Lung (tissue), 11 donors: ENCODE measurements at regions not wholly inside any gene's neighbourhood (a gene's known extent, or its start where the extent isn't known, plus 50 kb on each side); places are given as distances from the start of the nearest gene placed in this dataset.

Source experiments
- ATAC-seq: fragments of 200-7000 bp; cut with Tn5 transposase; one replicate; pipeline ENCODE4 v1.9.1; 2020; ENCODE audit warnings: moderate number of reproducible peaks; ENCODE audit not compliant: insufficient read depth, low FRiP score
- DNase-seq, 3 donors: peaks; one replicate each; pipeline ENCODE4 v3.0.0-alpha.2; 2013 to 2017
- H3K27ac ChIP-seq, 2 donors: one replicate each; pipeline ENCODE4 v1.5.1; 2013; ENCODE audit warnings: mild to moderate bottlenecking in 2 of 2, moderate library complexity in 2 of 2, control low read depth in 1 of 2, inconsistent platforms in 1 of 2, low read depth in 1 of 2, low read length in 1 of 2
- H3K27me3 ChIP-seq, 3 donors: one replicate each; pipeline ENCODE4 v1.5.1; 2013; ENCODE audit warnings: low read length in 2 of 3; ENCODE audit not compliant: control insufficient read depth in 3 of 3, insufficient read depth in 3 of 3
- H3K36me3 ChIP-seq, 4 donors: one replicate each; pipeline ENCODE4 v1.5.1; 2013; ENCODE audit warnings: low read length in 4 of 4, mild to moderate bottlenecking in 1 of 4, moderate library complexity in 1 of 4; ENCODE audit not compliant: control insufficient read depth in 4 of 4, insufficient read depth in 4 of 4
- H3K4me1 ChIP-seq, 5 donors: one replicate each; pipeline ENCODE4 v1.5.1; 2013; ENCODE audit warnings: low read length in 5 of 5, mild to moderate bottlenecking in 2 of 5, moderate library complexity in 1 of 5; ENCODE audit not compliant: control insufficient read depth in 5 of 5, insufficient read depth in 5 of 5
- H3K4me3 ChIP-seq: one replicate; pipeline ENCODE4 v1.5.1; 2013; ENCODE audit warnings: mild to moderate bottlenecking, control low read depth, moderate library complexity
- H3K9ac ChIP-seq, 2 donors: one replicate each; pipeline ENCODE4 v1.5.1; 2013; ENCODE audit warnings: low read length in 2 of 2, control low read depth in 1 of 2; ENCODE audit not compliant: insufficient read depth in 1 of 2
- H3K9me3 ChIP-seq, 4 donors: one replicate each; pipeline ENCODE4 v1.5.1; 2013; ENCODE audit warnings: low read length in 3 of 4, mild to moderate bottlenecking in 1 of 4, moderate library complexity in 1 of 4; ENCODE audit not compliant: control insufficient read depth in 4 of 4, insufficient read depth in 3 of 4
- WGBS, 2 donors: extraction: QIAGEN DNeasy Blood & Tissue Kit; methylation state at CpG; one replicate each; pipeline ENCODE4 v1.1.7; 2013; 5-methylcytosine and 5-hydroxymethylcytosine counted together
- TF ChIP-seq, protein P1 (sequence below): IDR thresholded peaks from 2 replicates; pipeline ENCODE4 v1.5.1; 2012; ENCODE audit warnings: mild to moderate bottlenecking; ENCODE audit errors: control extremely low read depth, extremely low read depth
- donor health status: control.
- donor health status: control.
- donor health status: Bipolar disorder and iron deficiency.
- donor health status: healthy.
- donor health status: DM: yes; HTN: yes; CAD: no.

GRCh38 chr11:126124231-126124661 lies 61.6 kb upstream of the CDON start:
- Histone ChIP-seq H3K4me1 (peaks cover 0 to 10% (median 0%) of the 10 kb centered on the region in 5 donors), H3K9me3 (peaks cover 0 to 2% (median 0%) of the 10 kb centered on the region in 4 donors), H3K27me3 (no peaks in the 10 kb centered on the region), H3K27ac (no peak overlapping the region), H3K4me3 (no peak overlapping the region), H3K9ac (no peak overlapping the region), H3K36me3 (no peaks in the 10 kb centered on the region)
- TF ChIP-seq, protein P1, sequence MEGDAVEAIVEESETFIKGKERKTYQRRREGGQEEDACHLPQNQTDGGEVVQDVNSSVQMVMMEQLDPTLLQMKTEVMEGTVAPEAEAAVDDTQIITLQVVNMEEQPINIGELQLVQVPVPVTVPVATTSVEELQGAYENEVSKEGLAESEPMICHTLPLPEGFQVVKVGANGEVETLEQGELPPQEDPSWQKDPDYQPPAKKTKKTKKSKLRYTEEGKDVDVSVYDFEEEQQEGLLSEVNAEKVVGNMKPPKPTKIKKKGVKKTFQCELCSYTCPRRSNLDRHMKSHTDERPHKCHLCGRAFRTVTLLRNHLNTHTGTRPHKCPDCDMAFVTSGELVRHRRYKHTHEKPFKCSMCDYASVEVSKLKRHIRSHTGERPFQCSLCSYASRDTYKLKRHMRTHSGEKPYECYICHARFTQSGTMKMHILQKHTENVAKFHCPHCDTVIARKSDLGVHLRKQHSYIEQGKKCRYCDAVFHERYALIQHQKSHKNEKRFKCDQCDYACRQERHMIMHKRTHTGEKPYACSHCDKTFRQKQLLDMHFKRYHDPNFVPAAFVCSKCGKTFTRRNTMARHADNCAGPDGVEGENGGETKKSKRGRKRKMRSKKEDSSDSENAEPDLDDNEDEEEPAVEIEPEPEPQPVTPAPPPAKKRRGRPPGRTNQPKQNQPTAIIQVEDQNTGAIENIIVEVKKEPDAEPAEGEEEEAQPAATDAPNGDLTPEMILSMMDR: no peak
- ATAC-seq: no peak
- DNase-seq: no peak
- WGBS, 2 donors: 74 to 85% methylated on average over 5 of the region's 5 CpGs

DNA sequence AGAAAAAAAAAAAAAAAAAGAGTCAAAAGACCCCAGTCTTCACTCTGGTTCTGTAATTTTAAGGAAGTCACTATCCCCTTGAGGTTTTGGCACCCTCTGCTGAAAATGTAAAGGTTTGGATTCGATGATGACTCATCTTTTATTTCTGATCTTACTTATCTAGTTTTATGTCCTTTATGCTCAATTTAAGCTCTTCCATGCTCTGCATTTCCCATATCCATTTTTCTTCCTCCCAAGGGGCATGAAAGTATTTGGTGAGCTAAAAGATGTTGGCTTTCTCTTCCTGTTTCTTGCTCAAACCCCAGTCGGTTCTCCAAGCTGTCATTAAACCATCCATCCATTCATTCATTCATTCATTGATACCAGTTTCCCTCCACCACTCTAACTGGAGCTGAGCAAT lies 61.0 kb upstream of the CDON start:
- Histone ChIP-seq H3K4me3 (no peak overlapping the region), H3K36me3 (no peaks in the 10 kb centered on the region), H3K27me3 (no peaks in the 10 kb centered on the region), H3K27ac (no peak overlapping the region), H3K4me1 (peaks cover 0 to 7% (median 0%) of the 10 kb centered on the region in 5 donors), H3K9ac (no peak overlapping the region), H3K9me3 (peaks cover 0 to 2% (median 0%) of the 10 kb centered on the region in 4 donors)
- 39 to 46% methylated on average over 2 of the region's 2 CpGs for WGBS, 2 donors
- DNase-seq: no peak
- TF ChIP-seq, protein P1: no peak
- ATAC-seq: no peak

DNA sequence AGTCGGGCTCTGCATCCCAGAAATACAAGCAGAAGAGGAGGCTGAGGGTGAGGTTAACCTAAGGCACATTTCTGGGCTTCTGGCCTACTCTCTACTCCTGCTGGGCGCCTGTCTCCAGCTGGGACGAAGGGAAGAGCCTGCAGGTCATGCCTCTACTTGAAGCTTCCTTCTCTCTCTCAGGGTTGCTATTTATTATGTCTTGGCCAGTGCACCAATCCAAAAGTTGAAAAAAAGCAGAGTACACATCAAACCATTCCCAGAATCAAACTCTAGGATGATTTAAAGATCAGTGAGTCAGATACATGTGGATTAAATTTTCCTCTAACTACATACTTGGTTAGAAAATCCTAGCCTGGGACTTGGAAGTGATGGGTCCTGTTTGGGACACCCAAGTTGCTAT lies 60.2 kb upstream of the CDON start:
- H3K27ac ChIP-seq: no peak overlapping the region
- H3K4me1 ChIP-seq: peaks cover 0 to under 1% (median 0%) of the 10 kb centered on the region in 5 donors
- H3K9me3 ChIP-seq: peaks cover 0 to 2% (median 0%) of the 10 kb centered on the region in 4 donors
- H3K27me3 ChIP-seq: no peaks in the 10 kb centered on the region
- no peak overlapping the region for H3K4me3 ChIP-seq
- H3K36me3 ChIP-seq: no peaks in the 10 kb centered on the region
- ATAC-seq: no peak
- DNase-seq: no peak
- 81 to 87% methylated on average over 3 of the region's 3 CpGs for WGBS, 2 donors
- TF ChIP-seq, protein P1: no peak
- no peak overlapping the region for H3K9ac ChIP-seq

DNA sequence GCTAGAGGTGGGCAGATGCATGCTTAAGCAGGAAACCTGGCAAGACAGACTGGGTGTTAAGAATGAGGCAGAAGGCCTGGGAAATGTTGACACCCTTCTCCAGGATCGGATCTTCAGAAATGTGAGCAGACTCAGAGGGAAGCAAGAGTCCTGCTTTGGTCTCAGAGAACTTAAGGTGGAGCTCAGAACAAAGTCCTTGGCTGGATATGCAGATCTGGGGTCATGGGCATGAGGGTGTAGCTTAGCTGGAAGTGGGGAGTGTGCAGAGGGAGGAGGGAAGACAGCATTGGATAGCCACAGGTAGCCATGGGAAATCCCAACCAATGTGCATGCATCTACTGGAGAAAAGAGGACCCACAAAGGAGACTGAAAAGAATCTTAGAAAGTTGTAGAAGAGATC lies 58.6 kb upstream of the CDON start:
- Histone ChIP-seq H3K27ac (no peak overlapping the region), H3K4me3 (no peak overlapping the region), H3K9ac (no peak overlapping the region), H3K27me3 (no peaks in the 10 kb centered on the region), H3K4me1 (peaks cover 0 to 6% (median 3%) of the 10 kb centered on the region in 5 donors), H3K9me3 (peaks cover 0 to 2% (median 0%) of the 10 kb centered on the region in 4 donors), H3K36me3 (no peaks in the 10 kb centered on the region)
- 75 to 86% methylated on average over 1 of the region's 1 CpG for WGBS, 2 donors
- TF ChIP-seq, protein P1: no peak
- DNase-seq (no peak), ATAC-seq (no peak)
